IMR-90 (cell line): ENCODE measurements at regions not wholly inside any gene's neighbourhood (a gene's known extent, or its start where the extent isn't known, plus 50 kb on each side); places are given as distances from the start of the nearest gene placed in this dataset.

Experiments used
- ATAC-seq: fragments of 200-7000 bp; cut with Tn5 transposase; 2 replicates; pipeline ENCODE4 v1.9.1; 2020; ENCODE audit warnings: low read depth, mild to moderate bottlenecking, moderate library complexity
- BruUV-seq: library from RNA; stranded (reverse); fragments of 400-500 nt; replicated peaks from 2 replicates; lab custom pipeline; 2021; lab: Mats Ljungman, UMichigan
- CTCF ChIA-PET: fragments of 300-600 bp; formaldehyde crosslinking; extraction: SDS; loops from one replicate; lab custom pipeline; 2021; ENCODE audit warnings: antibody characterized with exemption; lab: Yijun Ruan, JAX
- POLR2A ChIA-PET: fragments of 300-600 bp; sonication (Branson Sonifier 250); formaldehyde crosslinking; loops from one replicate; lab custom pipeline; 2022; ENCODE audit warnings: antibody characterized with exemption; ENCODE audit not compliant: unreplicated experiment; lab: Charles Lee
- DNase-seq: peaks from one replicate; pipeline ENCODE4 v3.0.0; 2013
- H2AFZ ChIP-seq: replicated peaks from 2 replicates; pipeline ENCODE3; 2013; ENCODE audit warnings: low read length, mild to moderate bottlenecking; ENCODE audit not compliant: poor library complexity
- H2AK5ac ChIP-seq: 2 replicates; pipeline ENCODE4 v1.6.1; 2013; ENCODE audit warnings: low read depth, low read length, inconsistent platforms
- H2AK9ac ChIP-seq: replicated peaks from 2 replicates; pipeline ENCODE3; 2013; ENCODE audit warnings: mild to moderate bottlenecking, low read depth, low read length, moderate library complexity; ENCODE audit not compliant: poor library complexity
- H2BK120ac ChIP-seq: 2 replicates; pipeline ENCODE4 v1.6.1; 2013; ENCODE audit warnings: low read depth, low read length, inconsistent platforms
- H2BK15ac ChIP-seq: 3 replicates; pipeline ENCODE4 v1.6.1; 2013; ENCODE audit warnings: low read depth, low read length, inconsistent platforms
- H2BK20ac ChIP-seq: 2 replicates; pipeline ENCODE4 v1.6.1; 2013; ENCODE audit warnings: low read depth, mild to moderate bottlenecking, inconsistent platforms, low read length, moderate library complexity
- H2BK5ac ChIP-seq: 2 replicates; pipeline ENCODE4 v1.6.1; 2013; ENCODE audit warnings: mild to moderate bottlenecking, low read depth, low read length, inconsistent platforms; ENCODE audit not compliant: poor library complexity, severe bottlenecking
- H3K14ac ChIP-seq: replicated peaks from 2 replicates; pipeline ENCODE4 v1.6.1; 2013; ENCODE audit warnings: low read depth, low read length, inconsistent platforms
- H3K18ac ChIP-seq: 2 replicates; pipeline ENCODE4 v1.6.1; 2013; ENCODE audit warnings: low read depth, low read length, control low read depth
- H3K23ac ChIP-seq: 2 replicates; pipeline ENCODE4 v1.6.1; 2013; ENCODE audit warnings: low read depth, low read length, inconsistent platforms
- H3K27ac ChIP-seq: 2 replicates; pipeline ENCODE4 v1.5.1; 2013; ENCODE audit warnings: mild to moderate bottlenecking, control low read depth, low read length; ENCODE audit not compliant: insufficient read depth
- H3K27me3 ChIP-seq: 2 replicates; pipeline ENCODE4 v1.6.1; 2013; ENCODE audit warnings: low read length; ENCODE audit not compliant: control insufficient read depth, insufficient read depth
- H3K36me3 ChIP-seq: 2 replicates; pipeline ENCODE4 v1.6.1; 2013; ENCODE audit warnings: low read length, mixed read lengths; ENCODE audit not compliant: control insufficient read depth, insufficient read depth
- H3K4ac ChIP-seq: 2 replicates; pipeline ENCODE4 v1.6.1; 2013; ENCODE audit warnings: low read depth, low read length, inconsistent platforms
- H3K4me1 ChIP-seq: 2 replicates; pipeline ENCODE4 v1.6.1; 2013; ENCODE audit warnings: low read length, mixed read lengths; ENCODE audit not compliant: control insufficient read depth, insufficient read depth
- H3K4me2 ChIP-seq: 2 replicates; pipeline ENCODE4 v1.6.1; 2013; ENCODE audit warnings: low read depth, mild to moderate bottlenecking, control low read depth, low read length, moderate library complexity
- H3K4me3 ChIP-seq: 2 replicates; pipeline ENCODE4 v1.5.1; 2013; ENCODE audit warnings: low read depth, mild to moderate bottlenecking, control low read depth, low read length, moderate library complexity; ENCODE audit not compliant: insufficient read depth
- H3K56ac ChIP-seq: 2 replicates; pipeline ENCODE4 v1.6.1; 2013; ENCODE audit warnings: low read length, inconsistent platforms; ENCODE audit not compliant: insufficient read depth; ENCODE audit errors: extremely low read depth
- H3K79me1 ChIP-seq, 2 experiments: 2 replicates each; pipeline ENCODE4 v1.6.1; 2013; ENCODE audit warnings: low read length in 2 of 2, inconsistent platforms in 1 of 2, low read depth in 1 of 2
- H3K9ac ChIP-seq: 2 replicates; pipeline ENCODE4 v1.6.1; 2013; ENCODE audit warnings: low read depth, low read length, control low read depth
- H3K9me1 ChIP-seq: 2 replicates; pipeline ENCODE4 v1.6.1; 2013; ENCODE audit warnings: low read length, inconsistent platforms; ENCODE audit not compliant: insufficient read depth
- H3K9me3 ChIP-seq: 2 replicates; pipeline ENCODE4 v1.6.1; 2013; ENCODE audit warnings: low read length; ENCODE audit not compliant: control insufficient read depth, insufficient read depth
- H4K20me1 ChIP-seq: 2 replicates; pipeline ENCODE4 v1.6.1; 2013; ENCODE audit warnings: low read length, inconsistent platforms; ENCODE audit not compliant: insufficient read depth
- H4K5ac ChIP-seq: 2 replicates; pipeline ENCODE4 v1.6.1; 2013; ENCODE audit warnings: mild to moderate bottlenecking, low read depth, low read length, control low read depth
- H4K8ac ChIP-seq, 2 experiments: 2 replicates each; pipeline ENCODE4 v1.6.1; 2013; ENCODE audit warnings: low read depth in 2 of 2, low read length in 2 of 2, control low read depth in 1 of 2, inconsistent platforms in 1 of 2
- H4K91ac ChIP-seq: 2 replicates; pipeline ENCODE4 v1.6.1; 2013; ENCODE audit warnings: low read depth, low read length, inconsistent platforms; ENCODE audit not compliant: insufficient read depth
- CEBPB ChIP-seq: IDR thresholded peaks from 2 replicates; pipeline ENCODE4 v1.6.1; 2012; ENCODE audit warnings: low read depth, low read length, improper control_type of control experiment
- RFX5 ChIP-seq: IDR thresholded peaks from 2 replicates; pipeline ENCODE4 v1.8.0; 2012; ENCODE audit warnings: low read depth, mild to moderate bottlenecking, low read length, moderate library complexity
- WGBS, 2 experiments: methylation state at CpG; one replicate each; pipeline versions ENCODE4 v1.1.5 to v1.1.7; 2013; ENCODE audit warnings: missing lambda C conversion rate in 2 of 2; ENCODE audit not compliant: insufficient read length in 1 of 2; ENCODE audit errors: extremely low coverage in 2 of 2; 5-methylcytosine and 5-hydroxymethylcytosine counted together
- dilution Hi-C: fragments of 300-500 bp; cut with HindIII; formaldehyde crosslinking; loops from one replicate; pipeline ENCODE4 v1.14.3; 2018; ENCODE audit warnings: low sequenced_read_pairs; ENCODE audit not compliant: unreplicated experiment
- in situ Hi-C: fragments of 300-500 bp; cut with MboI; formaldehyde crosslinking; loops from 3 replicates; pipeline ENCODE4 v1.14.3; 2019; ENCODE audit warnings: low sequenced_read_pairs, inconsistent platforms, mixed read lengths
- intact Hi-C: fragments of 100-400 bp; cut with micrococcal nuclease; formaldehyde crosslinking; loops from 2 replicates; pipeline ENCODE4 v1.10.0; 2022

DNA sequence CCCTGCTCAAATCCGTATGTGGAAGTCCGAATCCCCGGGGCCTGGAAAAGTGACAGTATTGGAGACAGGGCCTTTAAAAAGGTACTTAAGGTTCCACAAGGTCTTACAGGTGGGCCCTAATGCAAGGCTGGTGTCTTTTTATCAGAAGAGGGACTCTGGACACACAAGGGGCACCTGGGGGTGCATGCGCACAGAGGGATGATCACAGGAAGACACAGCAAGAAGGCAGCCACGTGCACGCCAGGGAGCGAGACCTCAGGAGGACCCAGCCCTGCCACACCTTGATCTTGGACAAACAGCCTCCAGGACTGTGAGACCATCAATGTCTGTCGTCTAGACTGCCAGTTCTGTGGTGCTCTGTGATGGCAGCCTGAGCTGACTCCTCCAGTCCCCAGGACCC is 96.5 kb downstream of the SHANK2 start:
- Histone ChIP-seq H2AK9ac (no peak overlapping the region), H2AFZ (no peak overlapping the region), H3K27ac (no peak overlapping the region), H4K8ac (no peak overlapping the region), H3K18ac (no peak overlapping the region), H3K36me3 (0 out of 2 replicates have a peak, but pooled peaks cover 1% of the 10 kb centered on the region), H2BK5ac (no peak overlapping the region), H3K27me3 (no peaks in the 10 kb centered on the region), H3K23ac (no peak overlapping the region), H3K4ac (no peak overlapping the region), H4K20me1 (no peaks in the 10 kb centered on the region; the same call in 1 of the 2 replicates), H3K56ac (no peak overlapping the region), H3K4me1 (no peaks in the 10 kb centered on the region), H3K4me2 (no peak overlapping the region), H3K14ac (no peak overlapping the region), H2BK20ac (no peak overlapping the region), H3K4me3 (no peak overlapping the region), H3K9me1 (no peaks in the 10 kb centered on the region), H2BK15ac (no peak overlapping the region), H4K91ac (no peak overlapping the region), H3K9me3 (no peaks in the 10 kb centered on the region), H3K9ac (no peak overlapping the region), H3K79me1 (no peaks in the 10 kb centered on the region), H2AK5ac (no peak overlapping the region), H2BK120ac (no peak overlapping the region), H4K5ac (no peak overlapping the region)
- POLR2A ChIA-PET = no interaction called here
- no peak for DNase-seq
- CTCF ChIA-PET = no interaction called here
- dilution Hi-C loops = no loop called here
- 83% methylated on average over 4 of the region's 8 CpGs; no CpG with 5 or more reads in 1 of the 2 experiments for WGBS, 2 experiments
- in situ Hi-C loops = no loop called here
- intact Hi-C loops = no loop called here
- no peak for ATAC-seq
- TF ChIP-seq CEBPB (no peak), RFX5 (no peak)
- BruUV-seq = no TSS peak
